Ecto neural progenitor cell (in vitro differentiated cells): ENCODE measurements at regions not wholly inside any gene's neighbourhood (a gene's known extent, or its start where the extent isn't known, plus 50 kb on each side); places are given as distances from the start of the nearest gene placed in this dataset.
"Not testable (repeated sequence)": the region's sequence is repeated elsewhere in the genome, so short reads cannot be mapped to it uniquely, and the experiment has no call there.

Source experiments
- DNase-seq: peaks from one replicate; pipeline ENCODE4 v3.0.0-alpha.2; 2018; ENCODE audit warnings: low spot score

DNA sequence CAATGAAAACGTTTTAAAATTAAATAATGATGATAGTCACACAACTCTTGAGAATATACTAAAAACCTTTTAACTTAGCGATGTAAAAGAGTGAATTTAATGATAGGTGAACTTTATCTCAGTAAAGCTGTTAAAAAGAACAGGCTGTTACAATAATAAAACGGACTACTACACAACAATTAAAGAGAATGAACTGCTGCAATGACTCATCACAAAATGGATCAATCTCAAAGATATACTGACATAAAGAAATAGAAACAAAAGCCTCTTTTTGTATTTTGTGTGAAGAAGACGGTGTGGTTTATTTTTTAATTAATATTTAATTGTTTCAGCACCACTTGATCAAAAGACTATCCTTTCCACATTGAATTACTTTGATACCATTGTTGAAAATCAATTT is 352.4 kb upstream of the GJE1 start:
- no peak for DNase-seq

- DNase-seq, result no peak
Measured at GRCh38 chr6:141764388-141764787, 368.3 kb upstream of the GJE1 start.

DNA sequence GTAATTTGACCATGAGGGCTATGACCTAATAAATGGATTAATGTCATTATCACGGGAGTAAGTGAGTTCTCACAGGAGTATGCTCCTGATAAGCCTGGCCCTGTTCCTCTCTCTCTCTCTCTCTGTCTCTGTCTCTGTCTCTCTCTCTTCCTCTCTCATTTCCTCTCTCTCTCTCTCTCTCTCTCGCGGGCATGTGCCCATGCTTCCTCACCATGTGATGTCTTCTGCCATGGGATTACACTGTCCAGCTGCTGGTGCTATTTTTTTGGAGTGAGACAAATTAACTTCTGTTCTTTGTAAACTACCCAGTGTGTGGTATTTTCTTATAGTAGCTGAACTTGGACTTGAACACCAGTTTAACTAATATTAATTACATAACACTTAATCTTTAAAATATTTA is 374.3 kb upstream of the GJE1 start:
- DNase-seq, result no peak

GRCh38 chr6:141753180-141753579 is 379.5 kb upstream of the GJE1 start:
- DNase-seq, result no peak

DNA sequence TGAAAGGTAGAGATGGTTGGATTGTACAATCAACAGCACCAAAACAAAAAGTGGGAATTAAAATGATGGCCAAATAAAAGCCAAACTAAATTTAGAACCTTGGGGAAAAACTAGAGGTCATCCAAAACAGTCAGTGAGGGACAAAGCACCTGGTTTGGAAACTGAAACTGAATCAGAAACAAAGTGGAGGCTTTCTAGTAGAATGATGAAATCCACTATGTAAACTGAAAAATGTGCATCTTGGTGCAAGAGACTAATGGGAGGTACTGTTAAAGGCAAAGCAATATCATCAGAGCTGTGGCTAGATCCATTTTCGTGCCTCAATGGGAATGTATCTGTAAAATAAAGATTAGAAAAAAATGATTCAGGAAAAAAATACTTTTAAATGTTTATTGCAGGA is 380.0 kb upstream of the GJE1 start:
- no peak for DNase-seq

DNA sequence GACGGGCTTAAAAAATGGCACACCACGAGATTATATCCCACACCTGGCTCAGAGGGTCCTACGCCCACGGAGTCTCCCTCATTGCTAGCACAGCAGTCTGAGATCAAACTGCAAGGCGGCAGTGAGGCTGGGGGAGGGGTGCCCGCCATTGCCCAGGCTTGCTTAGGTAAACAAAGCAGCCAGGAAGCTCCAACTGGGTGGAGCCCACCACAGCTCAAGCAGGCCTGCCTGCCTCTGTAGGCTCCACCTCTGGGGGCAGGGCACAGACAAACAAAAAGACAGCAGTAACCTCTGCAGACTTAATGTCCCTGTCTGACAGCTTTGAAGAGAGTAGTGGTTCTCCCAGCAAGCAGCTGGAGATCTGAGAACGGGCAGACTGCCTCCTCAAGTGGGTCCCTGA is 386.4 kb upstream of the GJE1 start:
- DNase-seq, result not testable (repeated sequence)

DNA sequence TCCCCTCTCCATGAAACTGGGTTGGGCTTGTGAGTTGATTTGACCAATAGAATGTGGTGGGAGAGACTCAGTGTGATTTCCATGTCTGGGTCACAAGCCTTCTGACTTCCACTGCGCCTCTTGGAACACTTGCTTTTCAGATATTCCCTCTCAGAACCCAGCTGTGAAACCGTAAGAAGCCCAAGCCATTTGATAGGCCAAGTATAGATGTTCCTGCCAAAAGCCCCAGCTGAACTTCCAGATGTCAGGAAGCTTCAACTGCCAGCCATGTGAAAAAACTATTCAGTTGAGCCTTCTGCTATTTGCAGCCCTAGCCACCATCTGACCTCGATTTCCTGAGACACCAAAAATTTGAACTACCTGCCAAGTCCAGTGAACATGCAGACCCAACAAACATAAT is 387.8 kb upstream of the GJE1 start:
- DNase-seq, result no peak

DNA sequence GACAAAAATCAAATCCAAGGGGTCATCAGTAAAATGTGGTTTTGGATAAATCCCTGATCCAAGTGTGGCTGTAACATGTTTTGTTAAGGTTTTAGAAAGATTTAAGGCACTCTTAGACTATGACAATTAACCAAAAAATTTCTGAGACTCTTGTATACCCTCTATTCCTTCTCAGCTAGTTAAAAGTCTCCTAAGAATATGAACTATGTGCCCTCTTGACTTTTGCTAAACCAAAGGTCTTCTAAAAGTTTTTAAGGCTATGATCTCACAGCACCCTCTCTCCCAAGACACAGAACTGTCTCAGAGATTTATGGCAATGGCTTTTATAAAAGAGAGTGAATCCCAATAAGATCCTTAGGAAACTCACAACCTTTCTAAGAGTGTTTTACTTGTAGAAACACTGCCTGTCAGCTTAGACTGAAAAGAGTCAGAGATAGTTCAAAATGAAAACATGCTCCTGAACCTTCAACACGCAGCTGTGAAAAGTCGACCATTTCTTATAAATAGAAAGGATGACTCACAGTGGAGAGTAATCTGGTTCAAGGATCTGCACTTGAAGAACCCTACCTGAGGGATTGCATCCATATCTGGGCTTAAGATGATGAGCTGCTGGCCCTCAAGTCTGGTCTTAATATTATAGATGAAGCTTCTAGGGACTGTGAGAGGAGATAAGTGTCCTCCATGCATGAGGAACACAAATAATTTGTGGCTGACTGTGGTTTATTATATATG is 388.4 kb upstream of the GJE1 start:
- no peak for DNase-seq

DNA sequence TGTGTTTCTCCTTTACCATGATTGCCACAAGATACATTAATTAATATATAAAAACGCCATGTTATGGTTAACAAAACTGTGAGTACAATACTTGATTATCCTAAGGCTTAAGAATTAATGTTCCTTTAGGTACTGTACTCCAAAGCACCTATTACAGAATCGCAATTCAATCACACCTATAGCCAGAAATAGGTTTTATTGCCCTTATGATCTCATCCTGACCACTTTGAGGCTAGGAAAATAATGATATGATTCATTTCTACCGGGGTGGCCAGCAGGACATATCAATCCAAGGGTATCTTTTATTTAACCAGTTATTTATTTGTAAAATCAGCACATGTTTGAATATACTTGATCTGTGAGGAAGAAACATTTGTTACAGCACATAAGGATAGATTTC is 396.6 kb upstream of the GJE1 start:
- DNase-seq, result no peak

DNA sequence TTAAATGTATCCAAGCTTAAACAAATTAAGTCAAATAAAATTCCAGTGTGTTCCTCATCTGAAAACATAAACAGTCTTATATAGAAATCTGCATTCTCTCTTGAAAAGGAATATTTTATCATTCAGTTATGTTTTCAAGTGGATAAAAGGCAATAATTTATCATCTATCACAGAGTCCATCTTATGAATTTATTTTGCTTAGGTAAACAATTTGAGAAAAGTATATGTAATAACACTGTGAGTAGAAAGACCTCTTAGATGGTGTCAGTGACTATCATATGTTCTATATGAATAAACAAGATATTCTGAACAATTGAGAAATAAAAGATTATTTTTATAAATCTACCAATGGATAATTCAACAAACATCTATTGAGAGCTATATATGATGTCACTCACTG is 397.6 kb upstream of the GJE1 start:
- no peak for DNase-seq

DNA sequence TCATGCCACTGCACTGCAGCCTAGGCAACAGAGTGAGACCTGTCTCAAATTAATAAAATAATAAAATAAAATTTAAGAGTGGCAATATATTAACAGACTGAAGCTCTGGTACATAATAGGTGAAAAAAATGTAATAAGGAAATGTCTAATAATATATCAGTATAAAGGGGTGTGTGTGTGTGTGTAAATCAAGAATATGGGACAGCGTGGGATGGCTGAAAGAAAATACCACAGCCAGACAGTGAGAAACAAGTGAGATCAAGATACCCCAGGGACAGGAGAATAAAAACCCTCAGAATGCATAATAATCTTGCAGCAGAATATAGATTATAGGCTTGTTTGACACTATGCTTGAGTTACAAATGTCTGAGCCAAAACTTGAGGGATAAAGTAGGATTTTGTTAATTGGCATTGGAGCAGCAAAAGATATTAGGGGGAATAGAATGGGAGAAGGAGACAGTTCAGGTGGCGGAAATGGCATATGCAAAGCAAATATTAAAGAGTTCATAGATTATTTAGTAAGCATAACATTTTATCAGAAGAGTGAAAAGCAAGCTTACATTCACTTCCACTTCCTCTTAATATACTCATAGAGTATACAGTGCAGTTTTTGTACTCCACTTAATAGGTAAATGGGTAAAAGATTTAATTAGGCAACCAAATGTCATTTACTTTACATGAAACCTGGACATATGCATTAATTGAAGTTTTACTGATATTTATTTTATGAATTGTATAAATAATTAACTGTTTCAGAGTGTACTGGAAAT is 398.5 kb upstream of the GJE1 start:
- DNase-seq, result no peak

- DNase-seq, result no peak
Measured at GRCh38 chr6:141729146-141729545, 403.6 kb upstream of the GJE1 start.

- no peak for DNase-seq
Measured at GRCh38 chr6:141728330-141728729, 404.4 kb upstream of the GJE1 start.

GRCh38 chr6:141726248-141726647 is 406.5 kb upstream of the GJE1 start:
- peak; percentile 48 for DNase-seq

DNA sequence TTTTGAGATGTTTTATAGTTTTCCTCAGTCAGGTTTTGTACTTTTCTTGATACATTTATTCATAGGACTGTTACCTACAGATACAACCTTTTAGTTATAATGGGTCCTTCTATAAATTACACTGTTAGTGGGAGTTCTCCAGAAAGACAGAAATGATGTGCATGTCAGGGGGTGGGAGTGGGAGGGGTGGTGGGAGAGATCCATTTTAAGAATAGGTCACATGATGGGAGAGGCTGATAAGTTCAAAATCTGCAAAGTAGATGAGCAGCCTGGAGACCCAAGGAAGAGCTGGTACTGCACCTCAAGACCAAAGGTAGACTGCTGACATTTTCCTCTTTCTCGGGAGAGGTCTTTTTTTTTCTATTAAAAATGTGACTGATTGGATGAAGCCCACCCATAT is 408.0 kb upstream of the GJE1 start:
- DNase-seq, result no peak

GRCh38 chr6:141719476-141719875 is 413.2 kb upstream of the GJE1 start:
- no peak for DNase-seq

DNA sequence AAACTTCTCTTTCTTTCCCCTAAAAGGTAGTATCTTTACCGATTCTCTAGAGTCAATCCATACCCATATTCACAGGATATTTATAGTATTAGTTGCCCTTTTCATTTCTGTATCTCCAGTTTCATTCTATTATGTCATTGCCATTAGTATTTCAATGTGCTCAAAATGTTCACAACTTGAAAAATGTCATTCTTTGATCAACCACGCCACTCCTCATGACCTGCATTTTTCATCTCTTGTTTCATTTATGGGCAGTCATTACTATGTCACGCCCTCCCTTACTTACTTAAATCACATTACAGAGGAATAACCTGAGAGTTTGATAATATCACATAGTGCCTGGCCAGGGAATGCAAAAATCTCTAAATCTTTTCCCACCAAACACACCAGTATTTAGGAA is 427.3 kb upstream of the GJE1 start:
- no peak for DNase-seq

DNA sequence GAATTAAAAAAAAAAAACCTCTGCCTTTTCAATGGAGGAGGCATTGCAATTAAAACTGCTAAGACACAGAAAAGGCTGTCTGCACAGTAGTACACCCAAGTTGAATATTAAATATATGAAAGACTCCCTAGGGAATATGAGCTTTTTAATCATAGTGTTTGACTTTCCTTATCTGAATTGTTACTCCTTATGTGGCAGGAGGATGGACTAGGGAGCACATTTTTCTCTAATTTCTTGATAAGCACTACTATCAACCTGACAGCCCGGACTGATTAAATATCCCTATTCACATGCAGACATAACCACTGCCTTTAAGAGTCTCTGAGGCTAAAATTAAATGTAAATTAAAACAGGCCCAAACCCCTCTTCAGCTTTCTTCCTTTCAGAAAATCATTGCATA is 428.6 kb upstream of the GJE1 start:
- no peak for DNase-seq

GRCh38 chr6:141701732-141702131 is 431.0 kb upstream of the GJE1 start:
- DNase-seq, result no peak

GRCh38 chr6:141700819-141701218 is 431.9 kb upstream of the GJE1 start:
- DNase-seq, result no peak

GRCh38 chr6:141688916-141689315 is 443.8 kb upstream of the GJE1 start:
- no peak for DNase-seq

DNA sequence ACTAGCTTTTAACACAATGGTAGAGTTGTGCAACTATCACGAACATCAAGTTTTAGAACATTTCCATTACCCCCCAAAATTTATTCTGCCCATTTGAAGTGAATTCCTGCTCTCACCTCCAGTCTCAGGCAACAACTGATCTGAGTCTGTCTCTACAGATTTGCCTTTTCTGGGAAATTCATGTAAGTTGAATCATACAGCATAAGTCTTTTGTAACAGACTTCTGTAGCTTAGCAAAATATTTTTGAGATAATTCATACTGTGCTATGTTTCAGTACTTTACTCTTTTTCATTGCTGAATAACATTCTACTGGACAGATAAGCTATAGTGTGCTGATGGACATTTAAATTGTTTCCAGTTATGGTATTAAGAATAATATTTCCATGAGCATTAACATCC is 447.3 kb upstream of the GJE1 start:
- no peak for DNase-seq

DNA sequence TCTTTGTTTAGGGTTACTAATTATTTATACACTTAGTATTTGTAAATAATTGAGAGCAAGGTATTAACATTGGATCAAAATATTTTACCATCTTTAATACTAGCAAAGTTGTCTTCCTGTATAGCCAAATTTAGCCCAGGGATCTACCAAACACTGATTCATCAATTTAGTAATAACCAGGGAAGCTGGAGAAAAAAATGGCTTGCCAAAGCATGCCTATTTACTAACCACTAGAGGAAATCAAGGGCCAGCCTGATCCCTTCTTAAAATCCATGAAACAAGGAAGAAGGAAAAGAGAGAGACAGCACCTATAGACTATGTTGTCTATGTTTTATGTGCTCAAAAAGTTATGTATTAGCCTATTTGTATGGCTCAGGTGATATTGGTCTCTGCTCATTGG is 450.3 kb upstream of the GJE1 start:
- DNase-seq, result no peak
